WI38 (cell line): ENCODE measurements at regions not wholly inside any gene's neighbourhood (a gene's known extent, or its start where the extent isn't known, plus 50 kb on each side); places are given as distances from the start of the nearest gene placed in this dataset.

ENCODE experiments used
- H3K4me3 ChIP-seq: 2 replicates; pipeline ENCODE4 v1.5.1; 2011; ENCODE audit warnings: low read depth, mild to moderate bottlenecking, control low read depth, low read length
- TF ChIP-seq, protein P1 (sequence below): IDR thresholded peaks from 2 replicates; pipeline ENCODE4 v1.5.1; 2012; ENCODE audit warnings: low read depth, mild to moderate bottlenecking, control low read depth, low read length

DNA sequence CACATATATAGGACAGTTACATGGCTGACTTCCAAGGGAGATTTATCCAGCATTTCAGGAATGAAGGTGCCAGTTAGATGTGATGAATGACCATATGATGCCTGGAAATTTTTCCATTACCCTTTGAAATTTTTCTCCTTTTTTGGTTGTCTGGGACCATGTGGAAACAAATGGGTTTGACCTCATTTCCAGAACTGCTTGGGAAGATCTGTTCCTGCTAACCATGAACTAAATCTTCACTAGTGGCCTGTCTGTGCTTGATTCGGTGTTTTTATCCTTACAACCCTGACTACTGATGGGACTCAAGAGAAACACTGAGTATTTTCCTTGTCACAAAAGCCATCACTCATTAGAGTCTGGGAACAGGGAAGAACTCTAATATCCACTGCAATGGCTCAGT, 409.4 kb downstream of the PDCD6IP start:
- TF ChIP-seq, protein P1, sequence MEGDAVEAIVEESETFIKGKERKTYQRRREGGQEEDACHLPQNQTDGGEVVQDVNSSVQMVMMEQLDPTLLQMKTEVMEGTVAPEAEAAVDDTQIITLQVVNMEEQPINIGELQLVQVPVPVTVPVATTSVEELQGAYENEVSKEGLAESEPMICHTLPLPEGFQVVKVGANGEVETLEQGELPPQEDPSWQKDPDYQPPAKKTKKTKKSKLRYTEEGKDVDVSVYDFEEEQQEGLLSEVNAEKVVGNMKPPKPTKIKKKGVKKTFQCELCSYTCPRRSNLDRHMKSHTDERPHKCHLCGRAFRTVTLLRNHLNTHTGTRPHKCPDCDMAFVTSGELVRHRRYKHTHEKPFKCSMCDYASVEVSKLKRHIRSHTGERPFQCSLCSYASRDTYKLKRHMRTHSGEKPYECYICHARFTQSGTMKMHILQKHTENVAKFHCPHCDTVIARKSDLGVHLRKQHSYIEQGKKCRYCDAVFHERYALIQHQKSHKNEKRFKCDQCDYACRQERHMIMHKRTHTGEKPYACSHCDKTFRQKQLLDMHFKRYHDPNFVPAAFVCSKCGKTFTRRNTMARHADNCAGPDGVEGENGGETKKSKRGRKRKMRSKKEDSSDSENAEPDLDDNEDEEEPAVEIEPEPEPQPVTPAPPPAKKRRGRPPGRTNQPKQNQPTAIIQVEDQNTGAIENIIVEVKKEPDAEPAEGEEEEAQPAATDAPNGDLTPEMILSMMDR = no peak
- H3K4me3 ChIP-seq = no peak overlapping the region

DNA sequence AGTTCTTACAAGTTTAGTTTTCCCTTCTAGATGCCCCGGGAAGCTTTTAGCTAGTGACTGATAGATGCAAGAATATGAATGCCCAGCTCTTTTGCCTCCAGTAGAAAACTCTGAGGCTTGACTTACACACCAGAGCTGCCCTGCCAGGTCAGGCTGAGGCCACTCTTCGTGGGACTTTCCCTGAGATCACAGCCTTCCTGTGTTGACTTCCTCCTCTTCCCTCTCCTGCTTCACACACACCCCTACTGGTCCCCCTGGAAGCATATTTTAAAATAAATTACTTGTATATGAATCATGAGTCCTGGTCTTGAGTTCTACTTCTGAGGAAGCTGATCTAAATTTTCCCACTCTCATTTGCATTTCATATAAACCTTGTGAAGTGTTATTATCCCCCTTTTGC, 413.7 kb downstream of the PDCD6IP start:
- H3K4me3 ChIP-seq = no peak overlapping the region
- TF ChIP-seq, protein P1 = no peak

DNA sequence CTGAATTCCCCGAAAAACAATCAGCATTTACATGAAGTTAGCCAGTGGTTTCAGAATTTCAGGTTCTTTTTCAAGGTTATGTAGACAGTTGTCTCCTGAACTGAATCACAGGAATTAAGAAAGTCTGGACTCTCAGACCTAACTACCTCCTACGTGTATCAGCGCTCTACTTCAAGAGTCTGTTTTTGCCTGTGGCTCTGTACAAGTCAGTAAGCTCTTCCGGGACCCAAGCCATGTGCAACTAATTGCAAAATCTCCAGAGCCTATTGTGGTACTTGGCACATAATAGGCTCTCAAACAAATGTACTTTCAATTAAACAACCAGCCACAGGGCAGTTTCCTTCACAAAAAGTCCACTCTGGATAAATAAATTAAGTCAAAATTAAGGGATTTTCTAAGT, 414.2 kb downstream of the PDCD6IP start:
- TF ChIP-seq, protein P1 = no peak
- H3K4me3 ChIP-seq = no peak overlapping the region

DNA sequence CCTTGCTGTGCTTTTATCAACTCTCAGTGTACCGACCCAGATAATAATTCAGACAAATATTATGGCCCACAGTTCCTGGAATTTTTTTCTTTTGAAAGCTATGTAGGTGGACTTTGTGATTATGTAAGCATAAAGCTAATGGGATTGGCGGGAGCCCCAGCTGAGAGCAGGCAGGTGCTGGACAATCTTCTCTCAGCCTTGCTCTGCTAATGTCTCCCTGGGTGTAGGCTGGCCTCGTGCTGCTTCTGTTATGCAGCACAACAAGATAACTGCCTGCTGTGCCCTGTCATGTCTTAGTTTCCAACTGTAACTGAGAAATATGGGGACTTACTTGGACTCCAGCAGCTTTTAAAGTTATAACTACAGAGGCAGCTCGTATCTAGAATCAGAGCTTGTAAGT, 415.0 kb downstream of the PDCD6IP start:
- TF ChIP-seq, protein P1 = no peak
- no peak overlapping the region for H3K4me3 ChIP-seq

DNA sequence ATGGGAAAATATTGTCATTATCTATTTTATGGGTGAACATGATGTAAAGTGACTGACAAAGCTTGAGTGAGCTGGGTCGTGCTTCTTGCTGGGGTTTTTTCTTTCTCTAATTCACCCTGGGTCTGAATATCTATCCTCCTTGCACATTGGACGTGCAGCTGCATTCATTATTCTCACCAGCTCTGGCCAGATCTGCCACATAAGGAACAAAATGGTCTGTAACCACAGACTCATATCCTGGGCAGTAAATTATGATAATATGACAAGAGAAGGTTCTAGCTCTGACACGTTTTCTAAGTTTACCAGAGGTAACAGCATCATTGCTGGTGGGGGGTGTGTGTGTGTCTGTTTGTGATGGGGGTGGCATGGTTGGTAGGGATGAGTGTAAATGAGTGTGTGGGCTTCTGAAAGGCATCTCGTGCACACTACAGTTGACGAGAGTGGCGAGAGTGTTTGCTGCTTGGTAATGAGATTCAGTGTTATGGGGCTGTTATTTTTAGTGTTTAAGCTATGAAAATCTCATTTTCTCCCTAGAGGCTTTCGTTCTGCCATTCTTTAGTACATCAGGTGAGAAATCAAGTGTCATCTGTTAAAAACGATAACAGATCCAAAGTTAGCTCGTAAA, 418.4 kb downstream of the PDCD6IP start:
- TF ChIP-seq, protein P1 = no peak
- H3K4me3 ChIP-seq = no peak overlapping the region

DNA sequence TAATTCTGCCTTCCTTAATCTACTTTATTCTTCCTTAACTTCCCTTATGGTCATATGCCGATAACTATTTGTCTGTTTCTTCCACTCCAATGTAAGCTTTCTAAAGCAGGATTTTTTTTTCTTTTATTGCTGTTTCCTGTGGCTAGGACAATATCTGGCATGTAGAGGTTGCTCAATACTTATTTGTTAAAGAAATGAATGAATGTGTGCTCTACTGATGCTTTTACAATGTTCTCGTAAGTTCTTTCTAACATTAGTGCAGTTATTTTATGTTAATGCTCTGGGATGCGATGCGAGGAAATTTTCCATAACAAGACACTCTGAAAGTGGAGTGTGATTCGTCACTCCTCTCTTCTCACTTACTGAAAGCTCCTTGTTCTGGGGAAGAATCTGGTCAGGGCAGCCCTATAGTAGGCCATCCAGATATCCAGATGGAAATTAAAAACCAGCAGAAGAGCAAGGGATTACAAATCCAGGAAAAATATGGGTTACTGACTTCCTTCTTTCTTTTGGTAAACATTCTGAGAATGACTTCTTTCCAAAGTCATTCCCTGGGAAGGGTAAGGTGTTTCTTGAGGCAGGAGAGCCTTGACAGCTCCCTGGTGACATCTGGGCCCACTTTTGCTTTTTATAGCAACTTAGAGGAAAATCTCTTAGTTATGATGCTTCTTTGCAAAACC, 420.4 kb downstream of the PDCD6IP start:
- TF ChIP-seq, protein P1 = no peak
- H3K4me3 ChIP-seq = no peak overlapping the region

DNA sequence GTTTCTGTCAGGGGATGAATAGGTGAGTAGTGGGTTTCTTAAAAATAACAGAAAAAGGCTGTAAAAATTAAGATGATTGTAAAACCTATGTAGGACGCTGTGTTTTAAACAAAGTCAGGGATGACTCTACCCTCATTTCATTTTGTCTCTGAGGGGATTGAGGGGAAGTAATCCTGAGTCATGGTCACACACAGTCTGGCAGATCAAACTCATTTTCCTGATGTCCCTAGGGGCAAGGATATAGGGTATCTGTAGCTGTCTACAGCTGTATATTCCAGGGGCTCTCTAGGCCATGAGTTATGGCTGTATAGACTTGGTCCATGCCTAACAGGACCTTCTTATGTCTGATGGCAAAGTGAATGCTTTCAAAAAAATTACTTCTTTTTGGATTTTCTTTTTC, 421.1 kb downstream of the PDCD6IP start:
- H3K4me3 ChIP-seq = no peak overlapping the region
- TF ChIP-seq, protein P1 = no peak
